ENCODE measurements at regions not wholly inside any gene's neighbourhood (a gene's known extent, or its start where the extent isn't known, plus 50 kb on each side); places are given as distances from the start of the nearest gene placed in this dataset.

GRCh38 chr20:52768694-52769093 is 203.5 kb upstream of the TSHZ2 start:
- DNase-seq = no peak

- DNase-seq = no peak
Measured at GRCh38 chr20:52766645-52767435, 205.3 kb upstream of the TSHZ2 start.

GRCh38 chr20:52763321-52763853 is 208.8 kb upstream of the TSHZ2 start:
- no peak for DNase-seq

- no peak for DNase-seq
Measured at GRCh38 chr20:52761867-52762266, 210.3 kb upstream of the TSHZ2 start.

GRCh38 chr20:52760791-52761190 is 211.4 kb upstream of the TSHZ2 start:
- DNase-seq = no peak

- DNase-seq = no peak
Measured at GRCh38 chr20:52757411-52757810, 214.7 kb upstream of the TSHZ2 start.

- no peak for DNase-seq
Measured at GRCh38 chr20:52755744-52756143, 216.4 kb upstream of the TSHZ2 start.

GRCh38 chr20:52754366-52754765 is 217.8 kb upstream of the TSHZ2 start:
- no peak for DNase-seq

GRCh38 chr20:52752023-52752422 is 220.1 kb upstream of the TSHZ2 start:
- DNase-seq = no peak

- no peak for DNase-seq
Measured at GRCh38 chr20:52751571-52751970, 220.6 kb upstream of the TSHZ2 start.

GRCh38 chr20:52749938-52750337 is 222.2 kb upstream of the TSHZ2 start:
- DNase-seq = no peak

GRCh38 chr20:52748990-52749389 is 223.2 kb upstream of the TSHZ2 start:
- DNase-seq = no peak

GRCh38 chr20:52748285-52748932 is 223.7 kb upstream of the TSHZ2 start:
- no peak for DNase-seq

GRCh38 chr20:52747845-52748284 is 224.3 kb upstream of the TSHZ2 start:
- no peak for DNase-seq

GRCh38 chr20:52746770-52747169 is 225.4 kb upstream of the TSHZ2 start:
- no peak for DNase-seq

GRCh38 chr20:52746190-52746589 is 226.0 kb upstream of the TSHZ2 start:
- no peak for DNase-seq

- DNase-seq = no peak
Measured at GRCh38 chr20:52744441-52744840, 227.7 kb upstream of the TSHZ2 start.

GRCh38 chr20:52738081-52738480 is 234.1 kb upstream of the TSHZ2 start:
- DNase-seq = no peak

GRCh38 chr20:52736507-52736906 is 235.7 kb upstream of the TSHZ2 start:
- DNase-seq = no peak

GRCh38 chr20:52731093-52731492 is 241.1 kb upstream of the TSHZ2 start:
- no peak for DNase-seq

GRCh38 chr20:52727740-52728456 is 244.3 kb upstream of the TSHZ2 start:
- no peak for DNase-seq

- no peak for DNase-seq
Measured at GRCh38 chr20:52724541-52724940, 247.6 kb upstream of the TSHZ2 start.

GRCh38 chr20:52722926-52723688 is 249.1 kb upstream of the TSHZ2 start:
- DNase-seq = no peak
